ENCODE measurements at regions not wholly inside any gene's neighbourhood (a gene's known extent, or its start where the extent isn't known, plus 50 kb on each side); places are given as distances from the start of the nearest gene placed in this dataset.

DNA sequence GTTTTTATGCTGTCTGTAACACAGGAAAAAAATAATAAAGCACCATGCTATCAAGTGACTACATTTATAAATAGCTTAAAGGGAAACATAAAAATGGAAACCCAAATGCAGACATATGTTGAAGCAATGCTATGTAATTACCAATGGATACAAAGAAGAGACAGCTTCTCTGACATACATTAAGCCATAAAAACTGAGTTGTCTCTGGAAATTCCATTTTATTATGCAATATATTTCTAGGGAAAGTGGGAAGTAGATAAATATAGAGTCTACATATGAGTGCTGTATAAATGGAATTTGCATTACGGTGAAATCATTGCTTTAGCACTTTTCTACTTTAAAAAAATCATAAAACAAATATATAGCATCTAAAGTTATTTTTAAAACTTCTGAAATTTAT is 135.2 kb upstream of the COL11A1 start:
- TF ChIP-seq POLR2AphosphoS5 (IDR thresholded peaks at IDR 0.05; ENCODE audit: borderline replicate concordance, low read depth, low read length) (no peak), EZH2 (IDR thresholded peaks at IDR 0.05) (no peak), FOXP2 (optimal IDR thresholded peaks at IDR 0.05; ENCODE audit: control extremely low read depth, extremely low read length, insufficient read depth) (no peak)
